Breast epithelium (tissue), 3 donors: ENCODE measurements at regions not wholly inside any gene's neighbourhood (a gene's known extent, or its start where the extent isn't known, plus 50 kb on each side); places are given as distances from the start of the nearest gene placed in this dataset.

Experiments used
- POLR2A ChIP-seq: fragments of 450-650 bp; IDR thresholded peaks from one replicate; pipeline ENCODE4 v1.6.1; 2016; ENCODE audit warnings: antibody characterized with exemption, mild to moderate bottlenecking, moderate library complexity
- TF ChIP-seq, protein P1 (sequence below), 3 donors: fragments of 450-650 bp; IDR thresholded peaks; one replicate each; pipeline ENCODE4 v1.5.1; 2016 to 2017; ENCODE audit warnings: antibody characterized with exemption in 3 of 3, mild to moderate bottlenecking in 3 of 3, moderate library complexity in 3 of 3

DNA sequence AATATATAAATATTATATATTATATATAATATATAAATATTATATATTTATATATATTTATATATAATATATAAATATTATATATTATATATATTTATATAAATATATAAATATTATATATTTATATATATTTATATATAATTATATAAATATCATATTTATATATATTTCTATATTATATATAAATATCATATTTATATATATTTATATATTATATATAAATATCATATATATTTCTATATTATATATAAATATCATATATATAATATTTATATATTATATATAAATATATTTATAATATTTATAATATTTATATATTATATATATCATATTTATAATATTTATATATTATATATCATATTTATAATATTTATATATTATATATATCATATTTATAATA is 321.4 kb downstream of the CDH2 start:
- TF ChIP-seq, protein P1, sequence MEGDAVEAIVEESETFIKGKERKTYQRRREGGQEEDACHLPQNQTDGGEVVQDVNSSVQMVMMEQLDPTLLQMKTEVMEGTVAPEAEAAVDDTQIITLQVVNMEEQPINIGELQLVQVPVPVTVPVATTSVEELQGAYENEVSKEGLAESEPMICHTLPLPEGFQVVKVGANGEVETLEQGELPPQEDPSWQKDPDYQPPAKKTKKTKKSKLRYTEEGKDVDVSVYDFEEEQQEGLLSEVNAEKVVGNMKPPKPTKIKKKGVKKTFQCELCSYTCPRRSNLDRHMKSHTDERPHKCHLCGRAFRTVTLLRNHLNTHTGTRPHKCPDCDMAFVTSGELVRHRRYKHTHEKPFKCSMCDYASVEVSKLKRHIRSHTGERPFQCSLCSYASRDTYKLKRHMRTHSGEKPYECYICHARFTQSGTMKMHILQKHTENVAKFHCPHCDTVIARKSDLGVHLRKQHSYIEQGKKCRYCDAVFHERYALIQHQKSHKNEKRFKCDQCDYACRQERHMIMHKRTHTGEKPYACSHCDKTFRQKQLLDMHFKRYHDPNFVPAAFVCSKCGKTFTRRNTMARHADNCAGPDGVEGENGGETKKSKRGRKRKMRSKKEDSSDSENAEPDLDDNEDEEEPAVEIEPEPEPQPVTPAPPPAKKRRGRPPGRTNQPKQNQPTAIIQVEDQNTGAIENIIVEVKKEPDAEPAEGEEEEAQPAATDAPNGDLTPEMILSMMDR (IDR thresholded peaks at IDR 0.05), result no peak
- TF ChIP-seq POLR2A, result no peak
